Dedifferentiated amniotic fluid mesenchymal stem cell (primary cell): ENCODE measurements at regions not wholly inside any gene's neighbourhood (a gene's known extent, or its start where the extent isn't known, plus 50 kb on each side); places are given as distances from the start of the nearest gene placed in this dataset.

Experiments used
- DNase-seq: peaks from one replicate; pipeline ENCODE4 v3.0.0-alpha.2; 2016; ENCODE audit errors: extremely low spot score

DNA sequence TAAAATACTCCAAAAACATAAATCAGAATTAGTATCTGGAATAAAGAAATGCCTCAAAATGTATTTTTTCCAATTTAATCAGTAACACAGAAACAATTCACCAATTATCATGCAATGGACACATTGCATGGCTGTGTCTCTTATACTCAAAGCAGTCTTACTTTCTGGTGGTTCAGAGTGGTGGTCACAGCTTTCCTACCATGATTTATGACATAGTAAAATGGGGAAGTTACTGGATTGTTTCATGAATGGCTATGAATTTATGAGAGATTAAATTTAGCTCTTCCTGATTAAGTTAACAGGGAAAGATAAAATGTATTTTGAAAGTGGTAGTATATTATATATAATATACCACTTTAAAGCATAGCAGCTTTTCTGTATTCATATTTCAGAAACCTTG is 331.5 kb upstream of the MAP3K7 start:
- no peak for DNase-seq

DNA sequence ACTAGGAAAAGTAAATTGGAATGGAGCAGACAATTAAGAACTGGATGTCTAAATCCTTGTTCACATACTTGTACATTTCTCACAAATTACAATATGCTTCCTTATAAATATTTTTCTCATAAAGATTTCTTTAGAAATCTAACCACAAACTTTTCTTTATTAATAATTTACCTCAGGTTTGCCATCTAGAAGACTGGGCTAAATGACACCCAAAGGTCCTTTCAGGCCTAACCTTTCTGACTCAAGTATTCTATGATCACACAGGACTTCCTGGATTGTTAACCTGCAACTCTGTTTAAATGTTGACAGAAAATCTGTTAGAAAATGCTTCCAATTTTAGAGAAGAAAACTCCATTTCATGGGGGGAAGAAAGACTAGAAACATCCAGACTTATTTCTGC is 330.5 kb upstream of the MAP3K7 start:
- DNase-seq, result no peak

DNA sequence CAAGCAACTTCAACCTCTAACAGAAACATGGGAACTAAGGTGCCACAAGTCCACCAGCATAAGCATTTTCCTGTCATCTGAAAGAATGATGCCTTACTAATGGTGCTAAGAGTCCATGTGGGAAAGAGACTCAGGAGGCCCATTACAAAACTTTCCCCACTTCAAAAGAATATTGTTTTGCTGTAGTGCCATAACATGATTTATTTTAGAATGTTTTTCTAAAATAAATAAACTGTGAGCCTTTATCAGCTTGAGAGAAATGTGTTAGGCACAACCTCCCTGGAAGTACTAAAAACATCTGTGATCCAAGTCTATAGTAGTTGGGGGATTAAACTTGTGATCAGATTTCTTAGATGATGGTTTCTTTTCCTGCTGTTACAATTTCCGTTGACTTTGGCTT is 330.1 kb upstream of the MAP3K7 start:
- DNase-seq, result no peak

DNA sequence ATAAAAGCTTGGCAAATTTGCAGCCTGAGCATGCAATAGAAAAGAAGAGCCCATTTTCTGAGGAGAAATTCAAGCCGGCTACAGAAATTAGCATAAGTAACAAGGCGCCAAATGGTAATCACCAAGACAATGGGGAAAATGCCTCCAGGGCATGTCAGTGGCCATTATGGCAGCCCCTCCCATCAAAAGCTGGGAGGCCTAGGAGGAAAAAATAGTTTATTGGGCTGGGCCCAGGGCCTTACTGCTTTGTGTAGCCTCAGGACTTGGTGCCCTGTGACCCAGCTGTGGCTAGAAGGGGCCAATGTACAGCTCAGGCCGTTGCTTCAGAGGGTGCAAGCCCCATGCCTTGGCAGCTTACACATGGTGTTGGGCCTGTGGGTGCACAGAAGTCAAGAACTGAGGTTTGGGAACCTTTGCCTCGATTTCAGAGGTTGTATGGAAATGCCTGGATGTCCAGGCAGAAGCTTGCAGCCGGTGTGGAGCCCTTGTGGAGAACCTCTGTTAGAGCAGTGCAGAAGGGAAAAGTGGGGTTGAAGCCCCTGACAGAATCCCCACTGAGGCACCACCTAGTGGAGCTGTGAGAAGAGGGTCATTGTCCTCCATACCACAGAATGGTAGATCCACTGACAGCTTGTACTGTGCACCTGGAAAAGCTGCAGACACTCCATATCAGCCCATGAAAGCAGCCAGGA is 328.5 kb upstream of the MAP3K7 start:
- DNase-seq, result no peak

DNA sequence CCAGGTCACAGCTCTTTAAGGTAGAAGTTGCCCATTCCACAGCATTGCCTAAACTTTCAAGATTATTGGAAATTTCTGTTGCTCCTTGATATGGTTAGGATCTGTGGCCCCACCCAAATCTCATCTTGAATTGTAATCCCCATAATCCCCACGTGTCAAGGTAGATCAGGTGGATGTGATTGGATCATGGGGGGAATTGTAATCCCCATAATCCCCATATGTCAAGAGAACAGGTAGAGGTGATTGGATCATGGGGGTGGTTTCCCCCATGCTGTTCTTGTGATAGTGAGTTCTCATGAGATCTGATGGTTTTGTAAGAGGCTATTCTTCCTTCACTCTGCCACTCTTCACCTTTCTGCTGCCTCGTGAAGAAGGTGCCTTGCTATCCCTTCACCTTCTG is 327.4 kb upstream of the MAP3K7 start:
- no peak for DNase-seq

DNA sequence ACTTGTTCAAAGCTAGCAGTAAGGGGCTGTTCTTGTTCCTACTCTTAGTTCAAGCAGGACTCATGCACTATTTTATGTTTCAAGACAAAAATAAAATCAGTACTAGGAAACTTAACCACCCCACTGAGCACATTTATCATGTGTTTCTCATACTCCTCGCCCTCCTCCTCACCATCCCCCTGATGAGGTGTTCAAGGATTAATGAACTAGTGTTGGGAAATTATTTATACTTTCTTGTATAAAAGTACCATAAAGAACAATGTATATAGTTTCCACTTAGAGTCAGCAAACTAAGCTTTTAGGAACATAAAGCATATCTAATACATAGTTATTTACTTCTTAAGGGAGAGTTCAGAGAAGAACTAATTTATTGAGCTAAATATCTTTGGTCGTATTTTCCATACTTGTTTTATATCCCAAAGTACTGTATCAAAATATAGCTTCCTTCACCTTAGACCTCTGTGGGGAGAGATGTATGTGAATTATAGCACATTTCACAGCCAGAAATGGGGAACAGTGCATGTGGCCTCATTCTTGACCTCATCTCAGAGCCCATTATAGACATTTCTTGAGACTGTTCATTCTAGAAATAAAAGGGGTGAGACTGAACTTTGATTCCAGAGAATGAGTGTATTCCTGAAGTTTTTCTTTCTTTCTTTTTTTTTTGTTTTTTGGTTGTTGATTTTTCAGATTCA is 326.5 kb upstream of the MAP3K7 start:
- no peak for DNase-seq

DNA sequence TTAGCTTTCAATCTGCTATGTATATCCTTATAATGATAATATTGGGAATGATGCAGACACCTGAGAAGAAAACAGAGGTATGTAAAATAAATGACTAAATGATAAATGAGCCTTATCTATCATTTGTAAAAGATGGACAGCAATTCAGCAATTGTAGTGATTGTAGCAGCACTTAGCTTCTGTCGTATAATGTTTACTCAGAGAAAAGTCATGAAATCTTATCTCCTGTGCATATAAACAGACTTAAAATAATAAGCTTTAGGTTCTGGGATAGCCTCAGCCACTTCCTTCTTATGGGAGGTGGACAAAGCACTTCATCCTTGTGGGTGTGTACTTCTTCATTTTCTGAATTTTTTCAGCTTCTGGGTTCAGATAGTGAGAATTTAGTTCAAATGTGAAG is 324.8 kb upstream of the MAP3K7 start:
- no peak for DNase-seq

DNA sequence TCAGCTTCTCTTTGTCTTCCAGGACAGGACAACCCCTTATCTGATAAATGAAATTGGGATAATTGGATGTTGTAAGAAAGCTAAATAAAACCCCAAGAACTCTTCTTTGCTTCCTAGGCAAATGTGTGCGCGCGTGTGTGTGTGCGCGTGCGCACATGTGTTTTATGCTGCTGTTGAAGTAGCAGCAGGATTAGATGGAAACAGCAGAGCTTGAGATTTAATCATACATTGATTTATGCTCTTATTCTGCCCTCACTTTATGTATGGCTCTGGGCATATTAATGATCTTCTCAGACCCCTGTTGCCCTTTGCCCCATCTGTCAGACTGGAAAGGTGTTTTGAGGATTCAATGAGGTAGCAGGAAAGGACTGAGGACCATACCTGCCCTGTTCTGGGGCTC is 324.0 kb upstream of the MAP3K7 start:
- DNase-seq, result no peak

DNA sequence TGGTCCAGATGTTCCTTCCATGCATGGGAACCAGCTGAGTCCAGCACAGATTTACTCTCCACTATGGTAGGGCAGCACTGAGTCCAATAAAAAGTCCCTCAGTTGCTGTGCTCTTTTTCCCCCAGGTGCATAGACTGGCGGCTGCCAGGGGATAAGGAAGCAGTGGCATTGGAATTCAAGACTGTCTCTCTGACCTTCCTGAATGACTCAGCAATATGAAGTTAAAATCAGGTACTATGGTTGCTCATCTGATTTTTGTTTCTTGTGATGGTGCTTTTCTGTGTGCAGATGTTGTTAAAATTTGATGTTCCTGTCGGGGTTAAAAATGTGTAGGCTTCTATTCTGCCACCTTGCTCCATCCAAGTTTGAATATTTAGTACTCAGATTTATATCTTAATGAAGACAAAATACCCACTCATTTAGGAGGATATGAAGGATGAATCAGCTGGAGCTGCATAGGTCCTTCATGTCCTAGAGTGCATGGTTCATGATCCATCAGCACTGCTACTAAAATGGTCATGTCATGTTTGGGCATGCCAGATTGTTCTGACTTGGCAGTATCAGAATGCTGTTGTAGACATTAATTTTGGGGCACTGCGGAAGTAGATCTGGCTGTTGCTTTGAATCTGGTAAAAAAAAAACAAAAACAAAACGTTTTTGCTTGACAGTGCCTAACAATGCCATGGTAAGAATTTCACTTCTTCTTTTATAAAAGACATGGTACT is 321.2 kb upstream of the MAP3K7 start:
- DNase-seq, result no peak

DNA sequence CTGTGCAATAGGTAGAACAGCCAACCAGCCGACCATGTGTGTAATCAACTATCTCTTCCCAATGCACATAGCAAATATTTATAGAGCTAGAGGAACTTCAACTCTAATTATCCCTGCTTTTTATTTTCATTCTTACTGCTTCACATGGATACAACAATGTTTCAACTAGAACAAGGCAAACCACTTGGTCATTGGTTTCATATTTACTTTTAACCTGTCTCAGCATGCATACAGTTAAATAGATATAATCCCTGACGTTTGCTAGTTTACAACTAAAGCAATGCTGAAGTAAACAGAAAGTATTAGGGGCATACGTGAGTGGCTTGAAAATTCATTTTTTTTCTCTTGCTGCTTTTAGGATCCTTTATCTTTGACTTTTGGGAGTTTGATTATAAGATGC is 318.5 kb upstream of the MAP3K7 start:
- DNase-seq, result no peak

DNA sequence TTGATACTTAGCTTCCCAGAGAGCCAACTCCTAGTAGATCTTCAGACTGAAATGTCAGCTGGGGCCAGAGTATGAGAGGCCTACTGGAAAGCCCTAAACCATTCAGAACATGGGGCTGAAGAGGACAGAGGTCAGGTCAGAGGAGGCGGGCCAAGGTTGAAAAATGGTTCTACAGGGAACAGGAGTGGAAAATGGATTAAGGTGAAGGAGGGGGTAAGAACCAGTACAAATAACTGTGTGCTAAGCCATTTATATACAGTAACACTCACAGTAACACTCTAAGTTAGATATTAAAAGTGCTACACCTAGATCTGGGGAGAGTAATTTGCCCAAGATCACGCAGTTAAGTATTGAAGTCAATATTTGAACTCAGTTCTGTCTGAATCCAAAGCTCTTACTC is 313.2 kb upstream of the MAP3K7 start:
- DNase-seq, result no peak

DNA sequence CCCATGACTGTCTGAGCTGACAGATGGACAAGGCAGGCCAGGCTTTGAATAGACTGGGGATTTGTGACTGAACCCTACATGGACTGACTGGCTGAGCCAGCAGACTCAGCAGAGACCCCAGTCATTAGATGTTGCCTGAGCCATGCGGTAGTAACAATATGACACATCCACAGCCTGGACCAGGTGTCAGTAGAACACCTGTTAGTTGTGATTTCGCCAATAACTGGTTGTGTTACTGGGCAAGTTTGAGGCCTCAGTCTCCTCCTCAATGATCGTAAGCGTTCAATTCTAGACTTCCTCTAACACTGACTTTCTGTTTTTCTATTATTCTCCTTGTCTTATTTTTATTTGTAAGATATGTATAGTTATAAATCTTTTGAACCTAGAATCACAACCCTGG is 311.9 kb upstream of the MAP3K7 start:
- DNase-seq, result no peak

DNA sequence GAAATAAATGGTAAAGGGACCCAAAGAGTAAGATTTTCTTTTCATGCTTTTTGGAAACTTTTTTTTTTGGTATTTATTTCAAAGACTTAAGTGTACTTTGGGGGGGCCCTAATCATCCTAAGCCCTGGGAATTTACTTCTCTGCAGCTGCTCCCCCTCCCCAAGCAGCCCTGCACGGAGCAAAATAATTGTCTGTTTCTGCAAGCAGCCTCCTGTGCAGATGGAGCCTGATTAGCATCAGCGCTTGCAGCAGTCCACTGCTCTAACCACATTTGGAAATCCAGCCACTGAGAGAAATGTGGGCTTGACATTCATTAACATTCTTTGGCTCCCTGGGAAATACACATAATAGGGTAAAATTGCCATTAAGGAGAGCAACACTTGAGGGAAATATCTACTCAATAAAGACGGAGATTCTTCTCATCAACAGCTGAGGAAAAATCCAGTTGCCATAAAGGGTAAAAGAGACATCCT is 309.2 kb upstream of the MAP3K7 start:
- no peak for DNase-seq

DNA sequence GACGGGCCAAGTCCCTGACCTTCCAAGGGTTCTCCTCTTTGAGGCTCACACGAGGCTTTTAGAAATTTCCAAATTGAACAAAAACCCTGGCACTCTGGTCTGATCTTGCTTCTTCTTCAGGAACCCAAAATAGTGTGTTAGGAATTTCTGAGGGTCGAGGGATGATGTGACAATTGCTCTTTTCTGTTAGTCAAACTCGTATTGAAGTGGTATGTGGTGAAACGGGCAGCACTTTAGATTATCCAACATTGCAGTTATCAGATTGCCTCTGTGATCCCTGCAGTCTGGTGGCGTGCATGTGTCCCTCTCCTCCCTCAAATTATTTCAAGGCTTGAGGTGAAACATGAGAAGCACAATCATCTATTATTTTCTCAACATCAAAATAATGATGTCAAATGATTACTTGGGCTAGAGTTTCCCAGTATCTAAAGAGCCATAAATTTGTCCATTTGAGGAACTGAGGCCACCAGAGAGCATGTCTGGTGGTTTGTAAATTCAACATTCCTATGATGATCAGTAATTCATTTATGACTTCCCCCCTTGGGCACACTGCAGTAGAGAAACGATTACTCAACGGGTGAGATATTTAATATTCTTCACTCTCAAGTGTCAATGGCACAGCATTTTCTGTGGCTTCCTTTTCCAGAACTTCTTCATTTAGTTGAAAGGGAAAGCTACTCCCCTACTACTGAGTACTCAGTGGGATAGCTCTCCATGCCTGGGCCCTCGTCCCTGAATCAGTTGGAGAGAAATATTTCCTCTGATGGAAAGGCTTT is 308.6 kb upstream of the MAP3K7 start:
- no peak for DNase-seq

DNA sequence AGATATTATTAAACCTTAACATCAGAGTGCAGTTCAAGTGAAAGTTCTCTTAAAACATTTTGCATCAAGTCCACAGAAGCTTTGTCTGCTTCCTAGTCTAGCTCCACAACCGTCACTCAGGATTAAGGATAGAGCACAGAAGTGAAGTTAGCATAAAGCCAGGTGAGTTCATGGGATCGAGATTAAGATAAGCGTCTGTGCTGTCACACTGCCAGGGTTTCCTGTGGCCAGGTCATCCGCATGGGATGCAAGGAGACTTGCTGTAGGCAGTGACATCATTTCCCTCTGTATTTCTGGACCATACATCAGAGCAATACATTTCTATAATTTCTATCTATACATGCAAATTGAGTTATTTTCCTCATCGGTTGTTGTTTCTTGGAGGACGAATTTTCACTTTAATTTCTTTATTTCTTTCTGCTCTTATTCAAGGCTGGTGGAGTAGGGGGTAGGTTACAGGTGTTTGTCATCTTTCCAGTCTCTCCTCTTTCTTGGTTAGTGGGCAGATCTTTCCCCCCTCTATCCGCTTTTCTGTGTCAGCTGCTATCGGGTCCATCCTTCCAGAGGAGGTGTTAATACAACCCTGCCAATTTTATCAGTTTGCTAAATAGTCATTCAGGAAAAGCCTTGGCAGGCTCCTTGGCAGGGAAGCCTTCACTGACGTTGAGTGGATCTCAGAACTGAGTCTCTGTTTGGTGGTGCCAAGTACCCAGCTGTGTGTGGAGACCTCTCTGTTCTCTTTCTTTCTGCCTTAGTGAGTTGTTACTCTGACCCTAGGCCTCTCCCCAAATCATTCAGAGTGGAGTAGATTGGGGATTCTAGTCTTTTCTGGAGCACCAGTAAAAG is 307.6 kb upstream of the MAP3K7 start:
- DNase-seq, result no peak

DNA sequence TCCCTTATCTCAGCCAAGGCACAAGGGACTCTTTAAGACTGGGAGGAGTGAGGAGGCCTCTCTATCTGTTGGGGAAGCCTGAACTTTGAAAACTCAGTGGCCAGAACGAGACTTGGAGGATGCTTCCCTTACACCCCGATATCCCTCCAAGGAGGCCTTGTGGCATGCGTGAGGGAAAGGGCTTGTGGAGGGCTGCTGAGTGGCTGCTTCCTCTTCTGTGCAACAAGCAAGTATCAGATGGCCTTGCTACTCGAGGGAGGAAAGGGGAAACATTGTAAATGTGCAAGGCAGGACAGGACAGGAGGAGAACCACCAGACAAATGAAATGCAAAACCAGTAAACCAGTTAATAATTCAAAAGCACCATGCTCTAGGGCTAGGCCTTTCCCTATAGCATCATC is 306.5 kb upstream of the MAP3K7 start:
- DNase-seq, result no peak

DNA sequence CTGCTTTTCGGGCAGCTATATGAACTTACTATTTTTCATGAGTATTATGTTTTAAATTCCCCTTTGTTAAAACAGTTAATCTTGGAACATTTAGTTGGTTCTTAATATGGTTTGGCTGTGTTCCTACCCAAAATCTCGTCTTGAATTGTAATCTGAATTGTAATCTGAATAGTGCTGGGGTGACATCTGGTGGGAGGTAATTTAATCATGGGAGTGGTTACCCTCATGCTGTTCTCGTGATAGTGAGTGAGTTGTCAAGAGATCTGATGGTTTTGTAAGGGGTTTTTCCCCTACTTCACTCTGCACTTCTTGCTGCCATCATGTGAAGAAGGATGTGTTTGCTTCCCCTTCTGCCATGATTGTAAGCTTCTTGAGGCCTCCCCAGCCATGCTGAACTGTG is 305.4 kb upstream of the MAP3K7 start:
- no peak for DNase-seq

DNA sequence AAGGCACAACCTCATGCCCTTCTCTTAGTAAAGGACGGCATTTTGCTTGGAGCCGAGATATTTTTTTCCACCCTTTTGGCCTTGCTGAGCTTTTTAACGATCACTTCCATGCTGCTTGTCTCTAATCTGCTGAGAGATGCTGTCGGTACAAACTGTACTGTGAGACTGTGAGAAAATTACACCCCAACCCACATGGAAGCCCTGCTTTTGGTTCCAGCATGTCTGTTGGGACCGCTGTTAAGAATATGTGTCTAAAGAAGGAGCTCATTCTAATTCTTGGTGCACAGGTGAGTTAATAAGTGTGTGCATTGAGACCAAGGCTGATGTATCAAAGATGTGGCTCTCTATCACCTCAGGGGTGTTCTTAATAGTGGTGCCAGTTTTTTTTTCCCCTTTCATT is 304.5 kb upstream of the MAP3K7 start:
- DNase-seq, result no peak

DNA sequence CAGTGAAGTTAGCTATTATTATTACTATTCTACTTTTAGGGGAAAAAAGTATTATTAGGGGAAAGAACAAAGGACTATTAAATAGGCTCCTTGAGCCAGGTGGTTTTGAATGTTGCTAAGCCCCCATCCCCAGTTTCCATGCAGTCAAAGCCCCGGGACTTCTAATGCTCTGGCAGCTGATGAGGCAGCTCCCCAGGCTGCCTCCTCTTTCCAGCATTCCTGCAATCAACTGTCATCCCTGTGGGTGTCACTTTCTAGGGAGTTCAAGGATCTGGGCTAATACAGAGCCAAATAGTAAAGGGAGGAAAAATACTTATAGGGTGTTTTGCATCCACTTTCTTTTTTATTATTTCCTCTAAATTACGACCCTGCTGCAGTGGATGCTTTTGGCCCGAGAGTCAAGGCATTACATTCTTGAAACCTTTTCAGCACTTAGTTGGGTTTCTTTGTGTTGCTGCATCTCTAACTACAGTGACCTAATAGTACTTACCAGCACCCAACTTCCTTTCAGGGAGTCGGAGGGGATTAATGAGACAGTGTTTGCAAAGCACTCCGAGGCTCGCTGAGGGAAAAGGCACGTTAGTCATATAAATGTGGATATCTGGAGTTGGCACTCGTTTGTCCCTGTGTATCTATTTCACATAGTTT is 303.9 kb upstream of the MAP3K7 start:
- no peak for DNase-seq

DNA sequence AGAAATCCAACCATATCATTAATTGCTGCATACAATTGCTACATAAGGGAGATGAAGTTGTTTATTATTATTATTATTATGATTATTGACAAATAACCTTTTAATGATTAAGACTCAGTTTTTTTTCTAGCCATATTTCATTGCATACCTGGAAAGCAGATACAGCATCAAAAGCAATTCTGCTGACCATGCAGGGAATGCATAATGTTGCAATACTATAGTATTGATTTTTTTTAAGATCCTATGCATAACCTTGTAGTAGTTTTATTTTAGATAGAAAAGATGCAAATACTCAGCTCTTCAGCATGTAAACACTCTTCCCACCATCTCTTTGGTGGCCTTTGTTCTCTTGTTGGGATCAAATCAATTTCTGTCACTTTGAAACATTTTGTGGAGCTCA is 300.9 kb upstream of the MAP3K7 start:
- DNase-seq, result no peak

DNA sequence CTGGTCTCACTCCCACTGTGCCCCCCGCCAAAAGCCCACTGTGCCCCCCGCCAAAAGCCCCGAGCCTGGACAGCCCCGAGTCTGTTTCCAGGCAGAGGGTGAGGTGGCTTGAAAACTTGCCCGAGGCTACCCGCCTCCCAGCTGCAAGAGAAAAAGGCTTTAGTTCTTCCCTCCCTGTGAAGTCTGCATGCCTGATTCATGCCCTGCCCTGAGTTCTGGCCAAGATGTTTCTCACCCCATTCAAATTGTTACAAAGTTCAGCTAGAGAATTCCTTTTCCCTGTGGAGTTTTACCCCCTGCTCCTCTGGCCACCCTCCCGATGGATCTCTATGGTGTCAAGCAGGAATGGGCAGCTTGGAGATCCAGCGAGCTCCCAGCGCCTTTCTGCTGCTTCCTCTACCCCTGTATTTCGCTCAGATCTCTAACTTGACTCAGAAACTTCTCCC is 298.8 kb upstream of the MAP3K7 start:
- no peak for DNase-seq
